Cerebellar cortex (tissue), 1 donor: ENCODE measurements at regions not wholly inside any gene's neighbourhood (a gene's known extent, or its start where the extent isn't known, plus 50 kb on each side); places are given as distances from the start of the nearest gene placed in this dataset.
A peak's percentile ranks its signal among the peaks of the same experiment; 100 is the strongest.
"Not testable (repeated sequence)": the region's sequence is repeated elsewhere in the genome, so short reads cannot be mapped to it uniquely, and the experiment has no call there.

ENCODE experiments used
- DNase-seq: peaks from one replicate; pipeline ENCODE4 v3.0.0-alpha.2; 2015; ENCODE audit warnings: low spot score

- no peak for DNase-seq
These were observed 366.8 kb upstream of the MIS18BP1 start for GRCh38 chr14:45619831-45620230.

DNA sequence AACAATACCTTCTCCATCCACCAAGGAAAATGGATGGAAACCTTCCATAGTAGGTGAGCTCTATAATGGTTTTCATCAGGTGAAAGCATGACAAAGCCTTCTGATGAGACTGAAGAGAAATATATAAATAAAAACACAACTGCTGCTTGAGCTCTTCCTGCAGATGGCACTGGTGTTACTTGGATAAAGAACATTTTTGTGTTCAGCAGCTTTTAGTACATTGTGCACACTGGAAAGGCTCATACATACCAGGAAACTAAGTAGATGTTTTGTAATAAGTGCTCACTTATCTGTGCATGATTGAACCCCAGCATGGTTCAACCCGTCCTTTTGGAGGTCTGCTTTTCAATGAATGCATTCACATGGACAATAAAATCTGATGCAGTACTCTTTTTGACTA lies 357.3 kb upstream of the MIS18BP1 start:
- no peak for DNase-seq

DNA sequence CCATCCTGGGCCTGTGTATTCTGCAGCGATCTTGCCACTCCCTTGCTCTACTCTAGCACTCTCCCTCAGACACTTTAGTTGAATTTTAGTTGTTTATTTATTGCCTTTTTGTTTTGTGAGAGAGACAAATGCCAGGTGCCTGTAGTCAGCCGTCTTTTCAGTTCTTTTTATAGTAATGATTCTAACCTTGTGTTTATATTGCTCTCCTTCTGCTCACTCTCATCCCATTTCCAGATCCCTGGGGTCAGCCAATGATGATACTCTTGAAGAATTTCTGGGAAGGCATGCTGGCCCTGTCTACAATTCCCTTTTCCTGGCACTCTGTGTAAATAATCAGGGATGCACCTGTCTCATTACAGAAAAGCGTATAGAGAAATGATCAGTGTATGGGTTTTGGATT lies 334.1 kb upstream of the MIS18BP1 start:
- no peak for DNase-seq

GRCh38 chr14:45559626-45560025 lies 306.6 kb upstream of the MIS18BP1 start:
- DNase-seq: no peak

DNA sequence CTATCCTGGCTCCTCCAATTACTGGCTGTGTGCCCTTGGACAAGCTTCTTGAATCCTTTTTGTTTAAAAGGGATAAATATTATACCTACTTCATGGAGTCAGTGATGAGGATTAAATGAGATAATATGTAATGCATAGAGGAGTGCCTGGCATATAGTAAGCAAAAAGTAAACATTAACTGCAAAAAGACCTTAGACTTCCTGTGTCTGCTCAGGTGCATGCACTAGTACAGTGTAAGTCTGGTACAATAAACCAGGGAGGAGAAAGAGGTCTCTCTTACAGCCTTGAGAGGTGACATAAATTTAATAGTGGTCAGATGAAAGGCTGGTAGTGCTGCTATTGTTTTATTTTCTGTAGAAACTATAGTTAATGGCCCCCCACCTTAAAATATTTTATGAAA lies 305.2 kb upstream of the MIS18BP1 start:
- DNase-seq: no peak

GRCh38 chr14:45553981-45554380 lies 301.0 kb upstream of the MIS18BP1 start:
- no peak for DNase-seq

DNA sequence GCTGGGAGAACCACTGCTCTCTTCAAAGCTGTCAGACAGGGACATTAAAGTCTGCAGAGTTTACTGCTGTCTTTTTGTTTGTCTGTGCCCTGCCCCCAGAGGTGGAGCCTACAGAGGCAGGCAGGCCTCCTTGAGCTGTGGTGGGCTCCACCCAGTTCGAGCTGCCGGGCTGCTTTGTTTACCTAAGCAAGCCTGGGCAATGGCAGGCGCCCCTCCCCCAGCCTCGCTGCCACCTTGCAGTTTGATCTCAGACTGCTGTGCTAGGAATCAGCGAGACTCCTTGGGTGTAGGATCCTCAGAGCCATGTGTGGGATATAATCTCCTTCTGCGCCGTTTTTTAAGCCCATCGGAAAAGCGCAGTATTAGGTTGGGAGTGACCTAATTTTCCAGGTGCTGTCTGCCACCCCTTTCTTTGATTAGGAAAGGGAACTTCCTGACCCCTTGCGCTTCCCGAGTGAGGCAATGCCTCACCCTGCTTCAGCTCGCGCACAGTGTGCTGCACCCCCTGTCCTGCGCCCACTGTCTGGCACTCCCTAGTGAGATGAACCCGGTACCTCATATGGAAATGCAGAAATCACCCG lies 298.3 kb upstream of the MIS18BP1 start:
- not testable (repeated sequence) for DNase-seq

DNA sequence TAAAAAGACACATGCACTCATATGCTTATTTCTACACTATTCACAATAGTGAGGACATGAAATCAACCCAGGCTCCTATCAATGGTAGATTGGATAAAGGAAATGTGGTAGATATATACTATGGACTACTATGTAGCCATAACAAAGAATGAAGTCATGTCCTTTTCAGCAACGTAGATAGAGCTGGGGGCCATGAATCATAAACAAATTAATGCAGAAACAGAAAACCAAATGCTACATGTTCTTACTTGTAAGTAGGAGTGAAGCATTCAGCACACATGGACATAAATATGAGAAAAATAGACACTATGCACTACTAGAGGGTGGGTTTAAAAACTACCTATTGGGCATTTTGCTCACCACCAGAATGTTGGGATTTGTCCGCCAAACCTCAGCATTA lies 278.0 kb upstream of the MIS18BP1 start:
- DNase-seq: no peak

- DNase-seq: no peak
These were observed 273.9 kb upstream of the MIS18BP1 start for GRCh38 chr14:45526715-45527549.

DNA sequence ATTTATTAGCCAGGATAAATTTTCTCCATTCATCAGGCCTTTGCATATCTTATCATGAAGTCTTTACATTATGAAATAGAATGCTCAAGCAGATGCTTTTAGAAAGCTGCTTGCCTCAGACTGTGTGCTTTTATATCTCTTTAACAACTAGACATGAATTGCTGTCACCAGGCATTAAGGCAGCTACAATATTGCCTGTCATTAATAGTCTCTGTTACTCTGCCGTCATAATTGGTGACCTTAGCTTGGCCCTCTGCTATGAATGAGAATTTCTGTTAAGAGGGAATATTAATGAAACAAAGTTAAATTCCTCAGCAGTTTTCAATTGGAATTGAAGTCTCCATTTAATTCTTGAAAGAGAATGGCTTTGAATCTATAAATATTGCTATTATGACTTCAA lies 266.8 kb upstream of the MIS18BP1 start:
- no peak for DNase-seq

DNA sequence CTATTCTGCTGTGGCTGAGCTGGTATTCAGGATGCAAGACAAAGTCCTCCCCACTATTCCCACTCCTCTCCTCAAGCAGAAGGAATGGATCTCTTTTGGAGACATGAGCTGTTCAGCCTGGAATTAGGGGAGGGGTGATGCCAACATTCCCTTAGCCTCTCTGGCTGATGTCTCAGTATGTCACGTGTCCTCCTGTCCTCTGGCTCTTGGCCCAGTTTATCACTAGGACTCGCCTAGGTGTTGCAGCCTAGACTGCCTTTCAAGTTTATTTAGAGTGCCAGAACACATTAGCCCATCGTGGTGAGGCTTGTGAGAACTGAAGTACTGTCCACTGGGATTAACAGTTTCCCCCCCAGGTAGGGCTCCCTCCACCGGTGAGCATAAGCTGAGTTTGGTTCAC lies 239.9 kb upstream of the MIS18BP1 start:
- DNase-seq: no peak

GRCh38 chr14:45491914-45492313 lies 238.9 kb upstream of the MIS18BP1 start:
- DNase-seq: no peak

DNA sequence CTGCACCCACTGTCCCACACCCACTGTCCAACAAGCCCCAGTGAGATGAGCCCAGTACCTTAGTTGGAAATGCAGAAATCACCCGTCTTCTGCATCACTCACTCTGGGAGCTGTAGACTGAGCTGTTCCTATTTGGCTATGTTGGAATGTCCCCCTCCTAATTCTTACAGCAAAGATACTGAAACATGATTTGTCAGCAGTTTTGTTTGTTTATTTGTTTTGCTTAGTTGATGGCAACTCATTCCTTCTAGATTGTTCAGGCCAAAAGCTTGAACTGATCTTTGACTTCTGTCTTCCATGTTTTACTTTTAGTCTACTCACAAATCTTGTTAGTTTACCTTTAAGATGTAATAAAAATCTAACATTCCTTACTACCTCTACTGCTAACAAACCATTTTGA lies 233.6 kb upstream of the MIS18BP1 start:
- no peak for DNase-seq

DNA sequence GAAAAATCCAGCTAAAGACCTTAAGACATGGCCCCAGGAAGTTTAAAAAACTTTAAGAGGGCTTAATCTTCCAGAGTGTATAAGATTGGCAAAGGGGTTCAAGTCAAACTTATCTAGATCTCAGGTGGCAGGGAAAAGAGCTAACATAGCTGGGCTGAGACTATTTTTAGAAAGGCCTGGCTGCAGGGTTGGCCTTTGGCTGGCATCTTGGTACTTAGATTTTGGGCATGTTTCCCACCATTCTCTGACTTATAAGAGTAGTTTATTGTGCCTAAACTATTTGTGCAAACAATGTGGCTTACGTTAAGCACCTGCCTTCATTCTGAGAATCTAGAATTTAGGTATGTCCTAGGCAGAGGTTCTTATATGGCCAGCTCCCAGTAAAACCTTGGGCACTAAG lies 214.0 kb upstream of the MIS18BP1 start:
- no peak for DNase-seq

DNA sequence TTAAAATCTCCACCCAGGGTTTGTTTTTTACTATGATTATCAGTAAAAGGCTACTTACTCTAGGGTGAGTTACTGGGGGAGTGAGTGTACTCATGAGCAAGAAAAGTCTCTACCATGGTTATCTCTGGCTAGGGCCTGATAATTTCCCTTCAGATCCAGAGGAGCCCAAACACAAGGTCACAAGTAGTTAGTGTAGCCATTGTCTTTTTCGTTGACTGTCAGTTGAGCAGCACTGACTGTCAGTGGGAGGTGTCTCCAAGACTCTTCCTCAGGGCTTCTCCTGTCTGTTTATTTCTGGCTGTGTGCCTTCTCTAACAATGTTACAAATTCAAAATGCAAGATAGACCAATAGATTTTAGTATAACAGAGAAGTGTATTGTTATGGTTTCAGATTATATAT lies 181.2 kb upstream of the MIS18BP1 start:
- no peak for DNase-seq

- DNase-seq: peak; percentile 18
These were observed 173.8 kb upstream of the MIS18BP1 start for GRCh38 chr14:45426685-45427282.

DNA sequence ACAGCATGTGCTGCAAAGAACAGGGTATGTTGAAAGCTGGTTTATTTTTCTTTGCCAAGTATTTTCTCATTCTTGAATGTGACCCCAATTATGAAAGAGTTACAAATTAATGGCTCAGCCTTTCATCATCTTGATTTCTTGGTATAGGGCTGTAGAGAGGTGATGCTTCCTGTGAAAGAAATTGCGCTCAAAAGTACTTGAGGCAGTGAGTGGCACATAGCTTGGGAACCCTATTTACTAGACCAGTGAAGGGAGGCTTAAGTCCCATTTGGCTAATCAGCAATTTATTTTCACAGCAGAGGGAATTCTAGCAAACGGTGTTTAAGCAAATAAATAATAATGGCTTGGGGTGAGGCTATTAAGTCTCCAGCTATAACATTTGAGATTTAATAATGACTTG lies 153.9 kb upstream of the MIS18BP1 start:
- DNase-seq: no peak

DNA sequence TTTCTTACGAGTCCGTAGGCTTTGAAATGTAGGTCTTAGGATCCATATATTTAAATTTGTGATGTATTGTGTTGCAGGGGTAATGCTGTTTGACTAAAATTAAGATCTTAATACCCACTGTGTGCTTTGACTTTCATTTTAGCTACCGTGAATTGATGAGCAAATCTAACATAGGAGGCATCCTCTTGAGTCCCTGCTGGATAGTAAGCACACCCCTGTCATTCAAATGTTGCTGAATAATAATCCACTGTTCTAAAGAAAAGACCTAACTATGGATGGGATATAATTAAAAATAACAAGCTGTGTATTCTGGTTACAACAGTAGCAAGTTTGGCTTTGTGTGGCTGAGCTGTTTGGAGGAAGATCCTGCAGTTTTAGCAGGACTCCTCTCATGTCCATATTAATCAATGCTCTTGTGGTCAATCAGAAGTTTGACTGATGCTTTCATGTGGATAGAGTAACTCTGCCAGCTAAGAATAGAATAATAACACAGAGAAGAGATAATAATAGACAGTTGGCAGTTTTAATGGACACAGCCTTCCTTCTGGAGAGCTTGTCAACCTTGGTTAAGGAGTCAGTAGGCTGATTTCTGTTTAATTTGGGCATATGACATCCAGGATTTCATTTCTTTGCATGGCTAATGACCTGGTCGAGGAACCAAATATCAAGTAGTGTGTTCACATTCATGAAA lies 148.1 kb upstream of the MIS18BP1 start:
- no peak for DNase-seq

GRCh38 chr14:45400509-45400908 lies 147.5 kb upstream of the MIS18BP1 start:
- no peak for DNase-seq

GRCh38 chr14:45381091-45381490 lies 128.1 kb upstream of the MIS18BP1 start:
- DNase-seq: no peak

DNA sequence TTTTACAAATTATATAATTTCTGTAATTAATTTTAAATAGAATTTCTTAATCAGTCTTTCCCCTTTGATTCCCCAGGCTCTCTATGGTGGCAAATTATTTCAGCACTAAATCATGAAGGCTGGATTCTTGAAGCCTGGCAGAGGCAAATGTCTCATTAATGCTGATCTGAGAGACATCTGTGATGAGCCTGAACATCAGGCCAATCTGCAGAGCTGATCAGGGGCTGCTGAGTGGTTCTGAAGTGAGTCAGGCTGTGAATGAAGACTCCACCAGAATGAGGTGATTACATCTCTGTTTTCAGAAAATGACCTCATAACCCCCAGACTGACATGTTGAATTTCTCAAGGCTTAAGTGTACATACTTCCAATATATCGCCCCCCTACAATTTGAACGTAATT lies 124.2 kb upstream of the MIS18BP1 start:
- DNase-seq: no peak

GRCh38 chr14:45373877-45374276 lies 120.9 kb upstream of the MIS18BP1 start:
- no peak for DNase-seq
